Panc1 (cell line): ENCODE measurements at regions not wholly inside any gene's neighbourhood (a gene's known extent, or its start where the extent isn't known, plus 50 kb on each side); places are given as distances from the start of the nearest gene placed in this dataset.
"Not testable (repeated sequence)": the region's sequence is repeated elsewhere in the genome, so short reads cannot be mapped to it uniquely, and the experiment has no call there.

Source experiments
- ATAC-seq: fragments of 200-7000 bp; cut with Tn5 transposase; 2 replicates; pipeline ENCODE4 v1.9.1; 2020; ENCODE audit warnings: mild to moderate bottlenecking, moderate library complexity
- BruUV-seq: library from RNA; stranded (reverse); fragments of 400-500 nt; replicated peaks from 2 replicates; lab custom pipeline; 2021; lab: Mats Ljungman, UMichigan
- CTCF ChIA-PET: fragments of 300-600 bp; sonication (Branson Sonifier 250); formaldehyde crosslinking; loops from one replicate; lab custom pipeline; 2022; ENCODE audit warnings: antibody characterized with exemption; lab: Charles Lee
- POLR2A ChIA-PET: fragments of 300-600 bp; sonication (Branson Sonifier 250); formaldehyde crosslinking; loops from one replicate; lab custom pipeline; 2022; ENCODE audit warnings: antibody characterized with exemption; lab: Charles Lee
- DNase-seq: peaks from one replicate; pipeline ENCODE4 v3.0.0-alpha.2; 2010; ENCODE audit warnings: low read depth, low spot score
- H3K27ac ChIP-seq: 2 replicates; pipeline ENCODE4 v1.5.1; 2011; ENCODE audit warnings: mild to moderate bottlenecking, low read length, inconsistent platforms
- H3K27me3 ChIP-seq: fragments of 200-500 bp; sonication (Bioruptor generic); 2 replicates; pipeline ENCODE4 v1.6.0; 2014; ENCODE audit warnings: low read length, inconsistent platforms; ENCODE audit not compliant: control insufficient read depth, insufficient read depth
- H3K36me3 ChIP-seq: fragments of 200-500 bp; sonication (Bioruptor generic); 2 replicates; pipeline ENCODE4 v1.5.1; 2014; ENCODE audit warnings: inconsistent platforms, mild to moderate bottlenecking, low read length, moderate library complexity; ENCODE audit not compliant: control insufficient read depth, insufficient read depth
- H3K4me1 ChIP-seq: 2 replicates; pipeline ENCODE4 v1.5.1; 2011; ENCODE audit warnings: inconsistent platforms, mild to moderate bottlenecking, low read length, moderate library complexity; ENCODE audit not compliant: control insufficient read depth, insufficient read depth
- H3K4me3 ChIP-seq, 2 experiments: 2 replicates each; pipeline ENCODE4 v1.5.1; 2011 to 2012; ENCODE audit warnings: low read depth in 2 of 2, low read length in 2 of 2, mild to moderate bottlenecking in 2 of 2, inconsistent platforms in 1 of 2, moderate library complexity in 1 of 2
- H3K9me3 ChIP-seq: fragments of 200-500 bp; sonication (Bioruptor generic); 2 replicates; pipeline ENCODE4 v1.5.1; 2014; ENCODE audit warnings: low read depth, mild to moderate bottlenecking, inconsistent platforms, low read length, moderate library complexity; ENCODE audit not compliant: control insufficient read depth, insufficient read depth
- POLR2AphosphoS5 ChIP-seq: IDR thresholded peaks from 2 replicates; pipeline ENCODE4 v1.6.1; 2012; ENCODE audit warnings: mild to moderate bottlenecking, low read depth, low read length, moderate library complexity
- SIN3A ChIP-seq: IDR thresholded peaks from 2 replicates; pipeline ENCODE4 v1.6.1; 2012; ENCODE audit warnings: low read depth, mild to moderate bottlenecking, low read length, moderate library complexity, borderline replicate concordance; ENCODE audit not compliant: insufficient read depth
- TCF7L2 ChIP-seq: IDR thresholded peaks from 2 replicates; pipeline ENCODE4 v1.6.1; 2011; ENCODE audit warnings: mild to moderate bottlenecking, low read depth, low read length, inconsistent platforms
- in situ Hi-C: cut with HindIII; loops from 2 replicates; pipeline ENCODE4 v1.10.0; 2016; ENCODE audit warnings: low sequenced_read_pairs, low pct_unique_long_range_greater_than_20kb
- intact Hi-C: fragments of 100-400 bp; cut with micrococcal nuclease; formaldehyde crosslinking; loops from one replicate; pipeline ENCODE4 v1.10.0; 2022; ENCODE audit not compliant: unreplicated experiment
- TF ChIP-seq, protein P1 (sequence below): fragments of 450-650 bp; IDR thresholded peaks from 2 replicates; pipeline ENCODE4 v1.5.1; 2017; ENCODE audit warnings: mild to moderate bottlenecking
- TF ChIP-seq, protein P2 (sequence below), 2 experiments: IDR thresholded peaks; 2 replicates each; pipeline ENCODE4 v1.6.1; 2011 to 2012; ENCODE audit warnings: low read depth in 2 of 2, control low read depth in 1 of 2, low read length in 1 of 2, mild to moderate bottlenecking in 1 of 2, moderate library complexity in 1 of 2; ENCODE audit not compliant: insufficient read depth in 1 of 2

DNA sequence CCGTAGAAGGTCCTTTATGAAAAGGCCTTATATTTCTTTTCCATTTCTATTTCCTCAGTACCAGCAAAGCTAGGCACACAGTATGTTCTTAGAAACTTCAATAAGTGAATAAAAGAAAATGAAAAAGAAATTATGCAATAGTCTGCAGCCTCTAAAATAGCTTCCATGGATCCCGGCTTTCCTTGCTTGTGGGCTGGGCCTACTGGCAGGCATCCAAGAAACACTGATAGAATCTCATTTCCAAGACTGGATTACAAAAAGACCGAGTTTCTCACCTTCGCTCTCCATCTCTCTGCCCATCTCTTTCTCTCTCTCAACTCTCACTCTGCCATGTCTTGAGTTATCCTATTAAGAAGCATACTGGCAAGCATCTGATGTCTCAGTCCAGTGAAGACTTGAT lies 187.5 kb upstream of the FKBP1C start:
- DNase-seq = no peak

DNA sequence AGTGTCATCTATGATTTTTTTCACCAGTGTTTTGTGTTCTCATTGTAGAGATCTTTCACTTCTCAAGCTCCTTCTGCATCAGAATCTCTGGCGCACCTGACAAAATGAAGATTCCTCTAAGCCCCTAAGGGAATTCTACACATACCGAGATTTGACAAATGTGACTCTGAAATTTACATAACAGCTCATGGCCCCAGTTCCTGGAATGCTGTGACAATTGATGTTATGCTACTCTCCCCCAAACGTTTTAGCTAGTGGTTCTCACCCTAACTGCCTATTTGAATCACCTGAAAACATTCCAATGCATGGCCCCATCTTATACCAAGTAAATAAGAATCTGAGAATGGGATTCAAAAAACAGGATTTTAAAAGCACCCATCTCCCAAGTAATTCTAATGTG lies 162.1 kb upstream of the FKBP1C start:
- ChIA-PET CTCF (no interaction called here), POLR2A (no interaction called here)
- ATAC-seq (no peak), DNase-seq (no peak)
- TF ChIP-seq TCF7L2 (no peak), SIN3A (no peak), POLR2AphosphoS5 (no peak)
- TF ChIP-seq, protein P1, sequence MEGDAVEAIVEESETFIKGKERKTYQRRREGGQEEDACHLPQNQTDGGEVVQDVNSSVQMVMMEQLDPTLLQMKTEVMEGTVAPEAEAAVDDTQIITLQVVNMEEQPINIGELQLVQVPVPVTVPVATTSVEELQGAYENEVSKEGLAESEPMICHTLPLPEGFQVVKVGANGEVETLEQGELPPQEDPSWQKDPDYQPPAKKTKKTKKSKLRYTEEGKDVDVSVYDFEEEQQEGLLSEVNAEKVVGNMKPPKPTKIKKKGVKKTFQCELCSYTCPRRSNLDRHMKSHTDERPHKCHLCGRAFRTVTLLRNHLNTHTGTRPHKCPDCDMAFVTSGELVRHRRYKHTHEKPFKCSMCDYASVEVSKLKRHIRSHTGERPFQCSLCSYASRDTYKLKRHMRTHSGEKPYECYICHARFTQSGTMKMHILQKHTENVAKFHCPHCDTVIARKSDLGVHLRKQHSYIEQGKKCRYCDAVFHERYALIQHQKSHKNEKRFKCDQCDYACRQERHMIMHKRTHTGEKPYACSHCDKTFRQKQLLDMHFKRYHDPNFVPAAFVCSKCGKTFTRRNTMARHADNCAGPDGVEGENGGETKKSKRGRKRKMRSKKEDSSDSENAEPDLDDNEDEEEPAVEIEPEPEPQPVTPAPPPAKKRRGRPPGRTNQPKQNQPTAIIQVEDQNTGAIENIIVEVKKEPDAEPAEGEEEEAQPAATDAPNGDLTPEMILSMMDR = no peak
- H3K4me3 ChIP-seq = no peak overlapping the region
- H3K9me3 ChIP-seq = no peaks in the 10 kb centered on the region; the same call in 1 of the 2 replicates
- no peak overlapping the region for H3K27ac ChIP-seq
- H3K4me1 ChIP-seq = no peaks in the 10 kb centered on the region
- no peaks in the 10 kb centered on the region for H3K27me3 ChIP-seq
- no peaks in the 10 kb centered on the region for H3K36me3 ChIP-seq
- intact Hi-C loops (no loop called here), in situ Hi-C loops (no loop called here)
- BruUV-seq = no TSS peak

More for the DNA sequence above, 187.5 kb upstream of the FKBP1C start:
- ChIA-PET CTCF (no interaction called here), POLR2A (no interaction called here)
- intact Hi-C loops (no loop called here), in situ Hi-C loops (no loop called here)
- Histone ChIP-seq H3K27me3 (no peaks in the 10 kb centered on the region), H3K36me3 (no peaks in the 10 kb centered on the region), H3K27ac (no peak overlapping the region), H3K9me3 (no peaks in the 10 kb centered on the region), H3K4me1 (no peaks in the 10 kb centered on the region), H3K4me3 (no peak overlapping the region)
- TF ChIP-seq, protein P1 = no peak
- TF ChIP-seq TCF7L2 (no peak), SIN3A (no peak), POLR2AphosphoS5 (no peak)
- TF ChIP-seq, protein P2, sequence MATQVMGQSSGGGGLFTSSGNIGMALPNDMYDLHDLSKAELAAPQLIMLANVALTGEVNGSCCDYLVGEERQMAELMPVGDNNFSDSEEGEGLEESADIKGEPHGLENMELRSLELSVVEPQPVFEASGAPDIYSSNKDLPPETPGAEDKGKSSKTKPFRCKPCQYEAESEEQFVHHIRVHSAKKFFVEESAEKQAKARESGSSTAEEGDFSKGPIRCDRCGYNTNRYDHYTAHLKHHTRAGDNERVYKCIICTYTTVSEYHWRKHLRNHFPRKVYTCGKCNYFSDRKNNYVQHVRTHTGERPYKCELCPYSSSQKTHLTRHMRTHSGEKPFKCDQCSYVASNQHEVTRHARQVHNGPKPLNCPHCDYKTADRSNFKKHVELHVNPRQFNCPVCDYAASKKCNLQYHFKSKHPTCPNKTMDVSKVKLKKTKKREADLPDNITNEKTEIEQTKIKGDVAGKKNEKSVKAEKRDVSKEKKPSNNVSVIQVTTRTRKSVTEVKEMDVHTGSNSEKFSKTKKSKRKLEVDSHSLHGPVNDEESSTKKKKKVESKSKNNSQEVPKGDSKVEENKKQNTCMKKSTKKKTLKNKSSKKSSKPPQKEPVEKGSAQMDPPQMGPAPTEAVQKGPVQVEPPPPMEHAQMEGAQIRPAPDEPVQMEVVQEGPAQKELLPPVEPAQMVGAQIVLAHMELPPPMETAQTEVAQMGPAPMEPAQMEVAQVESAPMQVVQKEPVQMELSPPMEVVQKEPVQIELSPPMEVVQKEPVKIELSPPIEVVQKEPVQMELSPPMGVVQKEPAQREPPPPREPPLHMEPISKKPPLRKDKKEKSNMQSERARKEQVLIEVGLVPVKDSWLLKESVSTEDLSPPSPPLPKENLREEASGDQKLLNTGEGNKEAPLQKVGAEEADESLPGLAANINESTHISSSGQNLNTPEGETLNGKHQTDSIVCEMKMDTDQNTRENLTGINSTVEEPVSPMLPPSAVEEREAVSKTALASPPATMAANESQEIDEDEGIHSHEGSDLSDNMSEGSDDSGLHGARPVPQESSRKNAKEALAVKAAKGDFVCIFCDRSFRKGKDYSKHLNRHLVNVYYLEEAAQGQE (IDR thresholded peaks at IDR 0.05; ENCODE audit: insufficient read depth in 1 of 2, low read depth in 2 of 2, low read length in 1 of 2) = no peak
- no peak for ATAC-seq
- no TSS peak for BruUV-seq

DNA sequence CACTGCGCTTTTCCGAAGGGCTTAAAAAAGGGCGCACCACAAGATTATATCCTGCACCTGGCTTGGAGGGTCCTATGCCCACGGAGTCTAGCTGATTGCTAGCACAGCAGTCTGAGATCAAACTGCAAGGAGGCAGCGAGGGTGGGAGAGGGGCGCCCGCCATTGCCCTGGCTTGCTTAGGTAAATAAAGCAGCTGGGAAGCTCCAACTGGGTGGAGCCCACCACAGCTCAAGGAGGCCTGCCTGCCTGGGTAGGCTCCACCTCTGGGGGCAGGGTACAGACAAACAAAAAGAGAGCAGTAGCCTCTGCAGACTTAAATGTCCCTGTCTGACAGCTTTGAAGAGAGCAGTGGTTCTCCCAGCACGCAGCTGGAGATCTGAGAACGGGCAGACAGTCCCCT lies 158.1 kb upstream of the FKBP1C start:
- DNase-seq, H3K9me3 ChIP-seq, H3K4me3 ChIP-seq, ATAC-seq, CTCF ChIA-PET, H3K27me3 ChIP-seq, in situ Hi-C loops, POLR2A ChIA-PET, BruUV-seq, H3K36me3 ChIP-seq, intact Hi-C loops, H3K27ac ChIP-seq, H3K4me1 ChIP-seq: not testable (repeated sequence)
